Osteoblast (primary cell): ENCODE measurements at regions not wholly inside any gene's neighbourhood (a gene's known extent, or its start where the extent isn't known, plus 50 kb on each side); places are given as distances from the start of the nearest gene placed in this dataset.

Source experiments
- DNase-seq: peaks from one replicate; pipeline ENCODE4 v3.0.0; 2011; ENCODE audit warnings: low spot score, mixed read lengths; ENCODE audit not compliant: insufficient read length; ENCODE audit errors: missing footprints
- H2AFZ ChIP-seq: 2 replicates; pipeline ENCODE4 v1.6.0; 2011; ENCODE audit warnings: mild to moderate bottlenecking, low read length
- H3K27ac ChIP-seq: 2 replicates; pipeline ENCODE4 v1.5.1; 2011; ENCODE audit warnings: mild to moderate bottlenecking, low read depth, low read length, moderate library complexity
- H3K27me3 ChIP-seq: 2 replicates; pipeline ENCODE4 v1.6.0; 2012; ENCODE audit warnings: mild to moderate bottlenecking, control low read depth, inconsistent platforms, low read length, moderate library complexity; ENCODE audit not compliant: insufficient read depth
- H3K36me3 ChIP-seq: 2 replicates; pipeline ENCODE4 v1.5.1; 2011; ENCODE audit warnings: mild to moderate bottlenecking, low read length, control low read depth, moderate library complexity; ENCODE audit not compliant: insufficient read depth
- H3K4me1 ChIP-seq: 2 replicates; pipeline ENCODE4 v1.5.1; 2011; ENCODE audit warnings: mild to moderate bottlenecking, low read length, control low read depth, moderate library complexity; ENCODE audit not compliant: insufficient read depth
- H3K4me2 ChIP-seq: 2 replicates; pipeline ENCODE4 v1.6.0; 2011; ENCODE audit warnings: mild to moderate bottlenecking, low read length; ENCODE audit not compliant: insufficient read depth
- H3K4me3 ChIP-seq: fragments of 200-600 bp; sonication (generic); 3 replicates; pipeline ENCODE4 v1.5.1; 2012; ENCODE audit warnings: mild to moderate bottlenecking, low read length, inconsistent platforms; ENCODE audit not compliant: insufficient read depth
- H3K79me2 ChIP-seq: 2 replicates; pipeline ENCODE4 v1.6.0; 2012; ENCODE audit warnings: mild to moderate bottlenecking, low read length, control low read depth, inconsistent platforms; ENCODE audit not compliant: insufficient read depth
- H3K9me3 ChIP-seq: 2 replicates; pipeline ENCODE4 v1.5.1; 2011; ENCODE audit warnings: low read depth, low read length, control low read depth
- H4K20me1 ChIP-seq: 2 replicates; pipeline ENCODE4 v1.6.0; 2012; ENCODE audit warnings: mild to moderate bottlenecking, low read length, control low read depth; ENCODE audit not compliant: insufficient read depth
- TF ChIP-seq, protein P1 (sequence below): IDR thresholded peaks from 2 replicates; pipeline ENCODE4 v1.5.1; 2011; ENCODE audit warnings: mild to moderate bottlenecking, low read depth, low read length, moderate library complexity; ENCODE audit errors: extremely low read depth

GRCh38 chr1:177490036-177490639 is 319.4 kb downstream of the BRINP2 start:
- H3K9me3 ChIP-seq = no peaks in the 10 kb centered on the region
- no peak for DNase-seq
- no peak overlapping the region for H3K27ac ChIP-seq
- H3K4me2 ChIP-seq = no peak overlapping the region
- no peak overlapping the region for H2AFZ ChIP-seq
- no peaks in the 10 kb centered on the region for H3K79me2 ChIP-seq
- no peaks in the 10 kb centered on the region for H3K36me3 ChIP-seq
- H3K4me1 ChIP-seq = no peaks in the 10 kb centered on the region
- no peak overlapping the region for H3K4me3 ChIP-seq
- H3K27me3 ChIP-seq = no peaks in the 10 kb centered on the region
- H4K20me1 ChIP-seq = no peaks in the 10 kb centered on the region
- TF ChIP-seq, protein P1, sequence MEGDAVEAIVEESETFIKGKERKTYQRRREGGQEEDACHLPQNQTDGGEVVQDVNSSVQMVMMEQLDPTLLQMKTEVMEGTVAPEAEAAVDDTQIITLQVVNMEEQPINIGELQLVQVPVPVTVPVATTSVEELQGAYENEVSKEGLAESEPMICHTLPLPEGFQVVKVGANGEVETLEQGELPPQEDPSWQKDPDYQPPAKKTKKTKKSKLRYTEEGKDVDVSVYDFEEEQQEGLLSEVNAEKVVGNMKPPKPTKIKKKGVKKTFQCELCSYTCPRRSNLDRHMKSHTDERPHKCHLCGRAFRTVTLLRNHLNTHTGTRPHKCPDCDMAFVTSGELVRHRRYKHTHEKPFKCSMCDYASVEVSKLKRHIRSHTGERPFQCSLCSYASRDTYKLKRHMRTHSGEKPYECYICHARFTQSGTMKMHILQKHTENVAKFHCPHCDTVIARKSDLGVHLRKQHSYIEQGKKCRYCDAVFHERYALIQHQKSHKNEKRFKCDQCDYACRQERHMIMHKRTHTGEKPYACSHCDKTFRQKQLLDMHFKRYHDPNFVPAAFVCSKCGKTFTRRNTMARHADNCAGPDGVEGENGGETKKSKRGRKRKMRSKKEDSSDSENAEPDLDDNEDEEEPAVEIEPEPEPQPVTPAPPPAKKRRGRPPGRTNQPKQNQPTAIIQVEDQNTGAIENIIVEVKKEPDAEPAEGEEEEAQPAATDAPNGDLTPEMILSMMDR = no peak

DNA sequence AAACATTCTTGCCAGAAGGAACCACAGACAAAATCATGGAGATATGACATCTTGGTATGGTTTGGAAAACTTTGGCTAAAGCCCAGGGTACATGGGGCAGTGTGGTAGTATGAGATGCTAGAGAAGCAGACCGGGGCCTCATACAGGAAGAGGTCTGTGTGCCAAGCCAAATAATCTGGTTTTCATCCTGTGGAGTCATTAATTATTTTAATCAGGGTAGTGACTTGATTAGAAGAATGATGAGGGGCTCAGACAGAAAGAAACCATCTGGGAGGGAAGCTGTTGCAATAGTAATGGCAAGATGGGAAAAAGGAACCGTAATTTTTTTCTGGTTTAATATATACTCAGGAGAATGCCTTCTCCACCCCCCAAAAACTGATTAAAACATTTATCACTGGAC is 318.0 kb downstream of the BRINP2 start:
- Histone ChIP-seq H3K4me2 (no peak overlapping the region), H3K36me3 (no peaks in the 10 kb centered on the region), H3K4me3 (no peak overlapping the region), H4K20me1 (no peaks in the 10 kb centered on the region), H3K27me3 (no peaks in the 10 kb centered on the region), H3K27ac (no peak overlapping the region), H2AFZ (no peak overlapping the region), H3K79me2 (no peaks in the 10 kb centered on the region), H3K4me1 (no peaks in the 10 kb centered on the region), H3K9me3 (no peaks in the 10 kb centered on the region)
- TF ChIP-seq, protein P1 = no peak
- DNase-seq = no peak

DNA sequence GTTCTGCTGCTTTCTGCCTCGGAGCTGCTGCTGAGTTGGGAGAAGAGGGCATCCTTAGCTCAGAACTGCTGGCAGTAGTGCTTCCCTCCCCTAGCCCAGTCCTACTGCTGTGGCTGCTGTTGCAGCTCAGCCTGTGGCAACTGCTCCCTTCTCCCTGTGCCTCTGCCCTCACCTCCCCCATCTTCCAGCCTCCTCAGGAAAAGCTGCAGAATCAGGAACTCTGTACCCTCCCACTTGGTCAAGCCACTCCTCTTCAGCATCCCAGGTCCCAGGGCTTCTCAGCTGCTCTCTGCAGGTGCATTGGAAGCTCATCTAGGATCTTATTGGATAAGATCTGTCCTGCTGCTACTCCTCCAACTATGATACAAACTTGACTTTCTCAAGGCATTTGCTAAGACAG is 316.7 kb downstream of the BRINP2 start:
- Histone ChIP-seq H3K9me3 (no peaks in the 10 kb centered on the region), H3K36me3 (no peaks in the 10 kb centered on the region), H3K4me1 (no peaks in the 10 kb centered on the region), H2AFZ (no peak overlapping the region), H3K4me2 (no peak overlapping the region), H3K79me2 (no peaks in the 10 kb centered on the region), H3K27ac (no peak overlapping the region), H4K20me1 (no peaks in the 10 kb centered on the region), H3K27me3 (no peaks in the 10 kb centered on the region), H3K4me3 (no peak overlapping the region)
- TF ChIP-seq, protein P1 = no peak
- no peak for DNase-seq

- H3K4me2 ChIP-seq = no peak overlapping the region
- TF ChIP-seq, protein P1 = no peak
- no peaks in the 10 kb centered on the region for H3K36me3 ChIP-seq
- no peaks in the 10 kb centered on the region for H3K79me2 ChIP-seq
- DNase-seq = no peak
- H3K9me3 ChIP-seq = no peaks in the 10 kb centered on the region
- H3K27ac ChIP-seq = no peak overlapping the region
- H3K4me3 ChIP-seq = no peak overlapping the region
- H2AFZ ChIP-seq = no peak overlapping the region
- H3K27me3 ChIP-seq = no peaks in the 10 kb centered on the region
- H3K4me1 ChIP-seq = no peaks in the 10 kb centered on the region
- H4K20me1 ChIP-seq = no peaks in the 10 kb centered on the region
These were observed 310.1 kb downstream of the BRINP2 start for GRCh38 chr1:177480741-177481305.
